ENCODE measurements at regions not wholly inside any gene's neighbourhood (a gene's known extent, or its start where the extent isn't known, plus 50 kb on each side); places are given as distances from the start of the nearest gene placed in this dataset.
"Not testable (repeated sequence)": the region's sequence is repeated elsewhere in the genome, so short reads cannot be mapped to it uniquely, and the experiment has no call there.

DNA sequence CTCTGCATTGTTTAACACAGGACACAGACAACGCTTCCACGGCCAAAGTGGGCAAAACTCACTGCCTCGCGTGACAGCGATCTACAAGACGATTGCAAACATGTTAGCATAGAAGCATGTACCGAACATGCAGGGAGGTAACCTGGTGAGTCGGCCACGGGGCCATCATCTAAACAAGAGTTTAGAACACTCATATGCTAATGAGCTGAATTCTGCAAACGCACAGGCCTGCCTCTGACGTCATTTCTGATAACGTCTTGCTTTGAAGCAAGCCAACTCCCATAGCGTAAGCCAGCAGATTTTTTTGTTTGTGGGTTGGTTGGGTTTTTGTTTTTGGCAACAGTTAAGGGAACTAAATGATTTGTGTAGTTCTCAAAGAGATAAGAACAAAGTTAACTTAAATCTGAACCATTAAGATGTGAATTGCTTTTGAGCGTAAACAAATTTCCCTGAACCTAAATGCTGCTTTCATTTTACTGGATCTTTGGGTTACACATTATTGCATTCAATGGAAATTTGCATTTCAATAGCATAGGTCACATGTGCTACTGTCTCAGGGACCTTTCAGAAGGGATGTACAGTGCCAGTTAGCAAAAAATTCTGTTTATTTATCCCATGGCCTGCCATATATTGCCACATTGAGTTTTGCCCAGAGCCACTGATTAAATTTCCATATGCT lies 184.5 kb upstream of the PDE10A start:
- DNase-seq (ENCODE audit: low read depth in 2 of 2), result no peak

DNA sequence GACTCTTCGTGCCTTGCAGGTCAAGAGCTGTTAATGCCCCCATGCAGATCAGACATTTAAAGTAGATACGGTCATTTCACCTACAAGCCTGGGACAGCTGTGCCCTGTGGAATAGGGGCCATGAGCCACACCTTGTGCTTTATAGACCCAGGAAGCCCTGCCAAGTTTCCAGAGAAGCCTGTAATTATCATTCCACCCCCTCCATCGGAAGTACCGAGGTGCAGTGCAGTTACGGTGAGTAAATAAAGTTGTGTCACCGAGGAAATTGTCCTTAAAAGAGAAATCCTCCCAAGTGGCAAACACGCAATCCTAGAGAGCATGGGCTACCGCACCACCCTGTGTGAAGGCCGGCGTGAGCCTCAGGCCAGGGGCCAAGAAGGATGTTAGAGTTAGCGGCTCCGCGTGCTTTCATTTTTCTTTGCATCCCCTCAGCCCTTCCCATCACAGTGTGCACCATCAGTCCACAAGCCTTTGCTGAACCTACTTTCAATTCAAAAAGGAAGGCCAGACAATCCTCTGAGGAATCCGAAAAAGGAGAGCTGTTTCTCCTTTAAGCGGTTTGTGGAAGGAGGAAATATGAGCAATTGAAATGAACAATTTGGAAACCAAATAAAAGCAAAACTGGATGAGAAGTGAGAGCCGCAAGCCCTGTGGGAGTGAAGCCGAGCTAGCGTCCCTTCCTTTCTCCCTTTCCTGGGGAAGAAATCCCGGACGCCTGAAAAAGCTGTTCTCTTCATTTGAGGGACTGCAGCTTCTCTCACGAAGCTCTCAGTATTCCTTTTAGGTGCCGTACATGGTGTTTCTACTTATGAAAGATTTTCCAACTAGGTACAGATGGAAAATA lies 183.3 kb upstream of the PDE10A start:
- no peak for DNase-seq (ENCODE audit: low read depth in 2 of 2)

DNA sequence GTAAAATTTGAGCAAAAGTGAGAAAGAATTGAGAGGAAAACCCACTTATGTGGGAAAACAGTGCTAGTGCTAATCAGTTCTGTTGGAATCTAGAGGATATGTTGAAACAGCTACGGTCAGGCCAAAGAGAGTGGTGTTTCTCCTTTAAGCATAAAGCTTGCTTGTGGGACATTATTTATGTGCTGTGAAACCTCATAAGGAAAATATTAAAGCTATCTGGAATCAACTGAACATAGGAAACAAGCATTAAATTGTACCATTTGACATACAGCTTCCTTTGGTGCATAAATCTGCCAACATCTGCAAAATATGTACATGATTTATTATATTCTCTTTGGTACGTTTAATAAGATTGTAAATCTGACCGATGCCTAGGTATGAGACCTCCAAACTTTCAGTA lies 182.5 kb upstream of the PDE10A start:
- DNase-seq (ENCODE audit: low read depth in 2 of 2), result no peak

DNA sequence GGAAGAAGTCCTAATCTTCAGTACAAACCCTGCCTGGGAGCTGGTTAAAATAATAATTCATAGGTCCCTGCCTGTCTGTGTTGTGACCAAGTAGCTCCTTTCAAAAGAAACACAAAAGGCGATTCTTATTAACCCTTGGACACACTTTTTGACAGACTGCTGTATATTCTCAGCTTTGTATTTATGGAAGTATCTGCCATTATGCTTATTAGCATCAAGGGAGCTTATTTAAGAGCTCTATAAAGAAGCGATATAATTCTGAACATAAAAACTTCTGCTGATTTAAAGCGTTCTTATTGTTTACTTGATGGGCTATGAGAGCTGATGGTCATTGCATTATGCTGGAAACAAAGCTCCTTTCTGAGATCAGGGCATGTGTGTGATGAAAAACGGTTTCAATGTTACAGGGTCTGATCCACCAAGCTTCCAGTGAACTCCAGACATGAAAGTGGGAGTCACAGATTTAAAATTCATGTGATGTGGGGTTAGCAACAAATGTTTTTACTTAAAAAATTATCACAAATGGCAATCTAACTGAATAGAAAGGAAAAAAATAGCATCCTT lies 181.8 kb upstream of the PDE10A start:
- no peak for DNase-seq (ENCODE audit: low read depth in 2 of 2)

DNA sequence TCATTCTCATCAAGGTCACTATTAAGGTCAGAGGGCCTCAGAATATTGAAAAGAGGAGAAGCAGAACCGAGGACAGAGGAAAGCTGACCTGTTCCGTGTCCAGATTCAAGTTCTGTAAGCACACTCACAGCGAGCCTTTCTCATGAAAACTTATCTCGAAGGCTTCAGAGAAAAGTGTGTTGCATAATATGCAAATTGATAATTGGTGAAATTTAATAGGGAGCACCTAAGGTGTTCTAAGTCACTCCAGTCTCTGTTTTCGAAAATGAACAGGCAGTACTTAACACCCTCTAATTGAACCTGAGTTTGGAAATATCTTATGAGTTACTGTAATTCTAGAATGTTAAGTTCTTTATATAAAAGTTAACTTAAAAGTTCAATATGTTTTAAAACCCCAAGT lies 181.2 kb upstream of the PDE10A start:
- DNase-seq (ENCODE audit: low read depth in 2 of 2), result no peak

DNA sequence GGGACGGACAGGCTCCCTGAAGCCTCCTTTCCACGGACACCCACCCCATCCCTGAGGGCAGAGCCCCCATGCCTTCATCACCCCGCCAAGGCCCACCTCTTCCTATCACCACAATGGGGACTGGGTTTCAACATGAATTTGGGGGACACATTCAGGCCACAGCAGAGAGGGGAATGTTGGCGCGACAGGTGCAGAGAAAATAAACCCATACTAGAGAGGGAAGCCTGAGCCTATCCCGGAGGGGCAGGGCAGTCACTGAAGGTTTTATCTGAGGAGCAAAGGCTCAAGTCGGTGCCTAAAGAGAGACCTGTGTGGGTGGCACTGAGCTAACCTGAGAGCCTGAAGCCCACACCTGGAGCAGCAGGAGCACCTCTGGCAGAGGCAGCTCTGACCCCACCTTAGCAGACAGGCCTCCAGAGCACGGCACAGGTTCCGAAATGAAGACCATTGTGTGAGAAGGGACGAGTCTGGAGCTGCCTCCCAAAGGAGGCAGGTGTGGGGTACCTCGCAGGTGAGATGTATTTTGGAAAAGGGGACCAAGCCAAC lies 180.6 kb upstream of the PDE10A start:
- DNase-seq (ENCODE audit: low read depth in 2 of 2), result no peak

DNA sequence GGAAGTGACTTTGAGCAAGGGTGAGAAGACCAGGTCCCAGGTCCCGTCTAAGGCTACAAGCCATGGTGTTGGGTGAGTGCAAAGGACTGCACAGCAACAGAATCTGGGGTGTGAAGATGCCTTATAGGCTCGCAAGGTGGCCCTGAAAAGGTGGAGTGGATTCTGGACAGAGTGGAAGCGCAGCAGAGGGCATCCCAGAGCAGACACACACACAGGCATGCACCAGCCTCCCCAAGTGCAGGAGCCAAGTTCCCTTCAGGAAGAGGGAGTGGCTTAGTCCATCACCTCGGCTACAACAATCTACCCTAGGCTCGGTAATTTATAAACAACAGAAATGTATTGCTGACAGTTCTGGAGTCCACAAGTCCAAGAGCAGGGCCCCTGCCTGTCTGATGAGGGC lies 180.1 kb upstream of the PDE10A start:
- DNase-seq (ENCODE audit: low read depth in 2 of 2), result no peak

DNA sequence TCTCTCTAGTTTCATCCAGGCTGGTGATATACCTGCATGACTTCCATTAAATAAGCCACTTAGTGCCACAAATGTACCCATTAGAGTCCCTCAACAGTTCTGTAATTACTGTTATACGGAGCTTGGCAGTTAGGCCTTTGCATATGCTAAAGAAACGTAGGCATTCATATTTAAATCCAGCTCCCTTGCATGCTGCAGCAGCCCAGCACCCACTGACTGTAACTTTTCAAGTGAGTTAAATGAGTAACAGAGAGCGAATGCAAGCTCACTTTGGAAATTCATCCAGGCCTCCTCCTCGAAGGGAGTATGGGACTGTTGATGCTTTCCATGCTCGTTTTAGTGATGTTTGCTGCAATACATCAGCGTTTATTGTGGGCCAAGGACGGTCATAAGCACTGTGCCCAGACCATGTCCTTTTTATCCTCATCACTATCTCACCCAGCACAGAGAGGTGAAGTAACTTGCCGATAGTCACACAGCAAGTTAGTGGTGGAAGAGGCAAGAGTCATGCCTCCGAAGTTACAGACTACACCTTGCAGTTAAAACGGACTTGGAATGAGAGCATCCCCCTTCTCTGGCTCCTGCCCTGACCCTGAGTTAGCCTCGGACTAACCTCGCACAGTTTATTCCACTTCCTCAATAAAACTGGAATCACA lies 179.4 kb upstream of the PDE10A start:
- no peak for DNase-seq (ENCODE audit: low read depth in 2 of 2)

DNA sequence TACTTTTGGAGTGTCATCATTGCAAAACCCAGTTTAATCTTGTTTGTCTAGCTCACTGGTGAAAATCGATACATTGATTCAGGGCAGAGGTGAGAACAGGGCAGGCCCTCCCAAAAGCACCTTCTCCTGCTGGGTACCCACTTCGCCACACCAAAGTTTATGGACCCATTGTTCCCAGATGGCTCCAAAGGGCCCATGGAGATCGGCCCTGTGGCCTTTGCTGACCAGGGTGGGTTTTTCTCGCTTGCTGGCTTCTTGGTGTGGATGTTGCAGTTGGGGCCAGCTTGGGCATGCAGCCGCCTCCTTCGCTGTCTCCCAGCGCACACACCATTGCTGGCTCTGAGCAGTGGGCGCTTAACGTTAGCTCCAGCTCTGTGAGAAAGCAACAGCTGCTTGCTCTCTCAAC lies 178.1 kb upstream of the PDE10A start:
- DNase-seq (ENCODE audit: low read depth in 2 of 2), result no peak

DNA sequence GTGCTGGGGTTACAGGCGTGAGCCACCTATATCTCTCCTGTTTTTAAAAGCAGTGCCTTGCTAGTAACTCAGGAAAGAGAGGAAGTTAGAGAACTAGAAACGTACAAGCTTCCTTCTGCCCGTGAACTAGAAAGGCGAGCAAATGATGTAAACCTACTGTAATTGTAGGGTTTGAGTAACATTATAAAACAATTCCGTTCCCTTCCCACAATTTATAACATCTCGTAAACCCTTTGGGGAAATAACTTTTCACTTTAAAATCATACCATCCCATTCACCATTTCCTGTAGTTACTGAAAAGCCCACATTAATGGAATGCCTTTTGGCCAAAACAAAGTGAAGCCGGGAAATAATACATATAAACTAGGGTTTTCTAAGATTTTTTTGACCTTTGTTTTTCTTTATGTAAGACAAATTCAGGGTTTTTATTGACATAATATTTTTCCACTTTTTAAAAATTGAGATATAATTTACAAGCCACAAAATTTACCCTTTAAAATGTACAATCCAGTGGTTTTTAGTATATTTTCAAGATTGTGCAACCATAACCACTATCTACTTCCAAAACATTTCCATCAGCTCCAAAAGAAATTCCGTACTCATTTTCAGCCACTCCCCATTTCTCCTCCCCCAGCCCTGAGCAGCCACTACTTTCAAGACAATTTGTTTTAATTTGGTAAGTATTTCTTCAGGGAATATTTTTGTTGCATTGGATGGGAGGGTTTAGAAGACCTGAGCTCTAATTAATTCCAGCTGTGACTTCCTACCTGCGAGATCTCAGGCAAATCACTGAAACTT lies 175.1 kb upstream of the PDE10A start:
- DNase-seq (ENCODE audit: low read depth in 2 of 2), result no peak

DNA sequence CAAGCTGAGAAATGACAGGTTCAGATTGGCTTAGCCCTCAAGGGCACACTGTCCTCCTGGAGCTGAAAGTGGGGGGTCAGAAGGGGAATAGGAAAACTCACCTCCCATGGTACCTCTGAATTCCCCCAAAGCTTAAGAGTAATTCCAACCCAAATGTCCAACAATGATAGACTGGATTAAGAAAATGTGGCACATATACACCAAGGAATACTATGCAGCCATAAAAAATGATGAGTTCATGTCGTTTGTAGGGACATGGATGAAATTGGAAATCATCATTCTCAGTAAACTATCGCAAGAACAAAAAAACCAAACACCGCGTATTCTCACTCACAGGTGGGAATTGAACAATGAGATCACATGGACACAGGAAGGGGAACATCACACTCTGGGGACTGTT lies 173.6 kb upstream of the PDE10A start:
- not testable (repeated sequence) for DNase-seq (ENCODE audit: low read depth in 2 of 2)

DNA sequence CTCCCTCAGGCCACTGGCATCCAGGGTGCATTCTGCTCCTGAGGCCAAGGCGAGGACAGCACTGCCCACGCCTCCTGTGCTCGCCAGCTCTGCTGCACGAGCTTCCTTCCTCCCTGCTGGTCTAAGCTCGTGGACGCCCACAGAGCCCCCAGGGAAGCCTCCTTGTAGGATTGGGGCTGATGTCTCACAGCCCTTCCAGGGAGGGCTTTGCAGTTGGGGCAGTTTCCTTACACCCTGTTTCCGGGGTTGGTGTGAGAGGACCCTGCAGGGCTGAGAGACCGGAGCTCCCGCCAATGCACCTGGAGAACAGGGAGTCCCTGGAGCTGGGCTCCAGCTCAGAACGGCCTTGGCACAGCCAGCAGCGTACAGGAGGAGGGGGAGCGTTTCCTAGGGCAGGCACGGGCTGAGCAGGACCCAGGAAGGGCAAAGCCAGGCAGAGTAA lies 172.4 kb upstream of the PDE10A start:
- DNase-seq (ENCODE audit: low read depth in 2 of 2), result no peak

DNA sequence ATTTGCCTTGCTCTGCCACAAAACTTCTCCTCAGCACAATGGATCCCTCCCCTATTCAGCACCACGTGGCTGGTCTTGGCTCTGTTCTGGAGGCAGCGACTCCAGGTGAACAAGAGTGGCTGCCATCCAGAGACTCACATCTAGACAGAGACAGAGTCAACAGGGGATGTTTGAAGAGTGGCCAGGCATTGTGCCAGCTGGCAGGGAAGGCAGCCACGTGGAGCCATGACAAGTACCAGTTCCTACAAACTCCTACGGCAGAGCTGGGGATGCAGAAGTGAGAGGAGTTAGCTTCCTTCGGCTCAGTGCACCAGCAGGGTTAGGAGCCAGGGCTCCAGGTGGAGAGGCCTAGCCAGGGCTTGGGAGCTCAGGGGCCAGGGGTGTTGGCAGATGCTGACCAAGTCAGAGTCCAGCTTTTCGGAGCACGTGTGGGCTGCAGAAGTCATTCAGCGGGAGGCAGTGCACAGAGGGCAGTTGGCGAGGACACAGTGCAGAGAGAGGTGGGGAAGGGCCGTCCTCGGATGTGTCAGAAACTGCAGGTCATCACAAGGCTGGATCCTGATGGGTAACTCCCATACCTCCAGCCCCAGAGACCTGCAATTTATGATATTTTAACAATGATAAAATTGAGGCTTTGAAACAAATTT lies 171.7 kb upstream of the PDE10A start:
- no peak for DNase-seq (ENCODE audit: low read depth in 2 of 2)

DNA sequence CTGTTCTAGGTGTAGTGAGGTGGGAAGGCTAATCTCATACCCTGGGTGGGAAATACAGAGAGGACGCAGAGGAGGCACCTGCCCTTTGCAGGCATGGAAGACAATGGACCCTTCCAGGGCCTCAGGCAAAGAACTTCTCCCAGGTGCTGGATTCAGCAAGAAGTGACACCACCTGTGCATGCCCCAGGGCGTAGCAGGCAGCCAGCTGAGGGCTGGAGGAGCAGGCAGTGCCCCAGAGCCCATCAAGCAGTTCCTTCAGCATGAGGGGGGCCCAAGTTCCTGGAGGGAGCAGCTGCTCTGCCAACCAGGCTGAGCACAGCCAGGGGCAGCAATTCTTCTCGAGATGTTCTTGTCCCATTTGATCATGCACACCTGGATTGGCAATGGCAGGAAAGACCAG lies 170.3 kb upstream of the PDE10A start:
- no peak for DNase-seq (ENCODE audit: low read depth in 2 of 2)

DNA sequence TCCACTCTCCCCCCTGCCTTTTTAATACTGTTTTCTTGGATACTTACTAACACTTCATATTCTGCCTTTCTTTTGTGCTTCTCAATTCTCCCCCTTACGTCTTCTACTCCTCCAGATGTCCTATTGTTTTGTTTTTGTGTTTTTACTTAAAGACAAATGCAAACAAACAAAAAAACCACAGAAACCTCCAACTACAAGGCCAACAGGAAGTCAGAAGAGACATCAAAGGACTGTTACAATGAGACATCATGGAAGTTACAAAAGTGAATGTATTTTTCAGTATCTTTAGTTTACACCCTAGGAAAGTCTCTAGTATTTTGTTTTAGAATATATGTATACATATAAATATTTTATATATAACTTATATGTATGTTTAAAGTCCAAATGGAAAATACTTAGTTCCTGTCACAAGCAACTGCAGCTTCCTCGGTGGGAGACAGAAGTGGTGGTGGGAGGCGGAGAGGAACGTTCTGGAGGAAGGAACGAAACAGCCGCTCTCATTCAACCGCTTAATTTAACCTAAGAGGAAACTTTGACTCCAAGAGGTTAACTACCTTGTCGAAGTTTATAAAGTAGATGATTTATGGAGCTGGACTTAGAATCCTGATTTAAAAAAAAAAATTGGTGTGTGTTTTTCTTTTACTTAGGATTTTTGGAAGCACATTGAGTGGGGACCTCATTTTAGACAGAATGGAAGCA lies 168.9 kb upstream of the PDE10A start:
- DNase-seq (ENCODE audit: low read depth in 2 of 2), result no peak

DNA sequence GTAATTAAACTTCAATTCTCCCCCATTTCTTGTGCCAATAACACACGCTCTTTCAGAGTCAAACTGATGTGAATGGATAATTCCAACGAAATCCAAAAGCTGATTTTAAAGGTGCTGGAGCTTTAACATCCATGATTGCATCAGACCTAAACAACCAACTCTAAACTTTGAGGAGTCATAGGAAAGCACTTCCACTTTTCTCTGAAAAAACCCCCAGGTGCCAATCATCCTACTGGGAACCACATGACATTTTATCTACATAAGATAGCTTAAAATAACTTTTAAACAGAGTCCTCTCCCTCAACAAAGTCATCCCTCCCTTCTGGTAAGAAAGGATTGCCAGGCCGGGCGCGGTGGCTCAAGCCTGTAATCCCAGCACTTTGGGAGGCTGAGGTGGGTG lies 167.7 kb upstream of the PDE10A start:
- DNase-seq (ENCODE audit: low read depth in 2 of 2), result no peak

DNA sequence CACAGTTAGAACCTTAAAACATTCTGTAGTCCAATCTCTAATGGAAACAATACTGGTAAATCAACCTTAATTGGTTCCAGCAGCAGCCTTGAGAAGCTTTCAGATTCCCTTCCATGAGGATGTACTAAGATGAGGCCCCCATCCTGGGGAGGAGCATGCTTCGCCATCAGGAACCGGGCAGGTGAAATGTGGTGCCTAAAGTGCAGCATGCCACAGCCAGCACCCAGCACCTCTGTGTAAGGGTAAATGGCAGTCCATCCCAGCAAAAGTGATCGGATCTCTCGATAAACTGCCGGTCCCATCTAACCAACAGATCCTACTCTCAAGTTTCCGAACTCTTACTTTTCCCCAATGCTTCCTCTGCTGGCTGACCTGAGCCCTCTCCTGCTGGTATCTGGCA lies 166.3 kb upstream of the PDE10A start:
- no peak for DNase-seq (ENCODE audit: low read depth in 2 of 2)

DNA sequence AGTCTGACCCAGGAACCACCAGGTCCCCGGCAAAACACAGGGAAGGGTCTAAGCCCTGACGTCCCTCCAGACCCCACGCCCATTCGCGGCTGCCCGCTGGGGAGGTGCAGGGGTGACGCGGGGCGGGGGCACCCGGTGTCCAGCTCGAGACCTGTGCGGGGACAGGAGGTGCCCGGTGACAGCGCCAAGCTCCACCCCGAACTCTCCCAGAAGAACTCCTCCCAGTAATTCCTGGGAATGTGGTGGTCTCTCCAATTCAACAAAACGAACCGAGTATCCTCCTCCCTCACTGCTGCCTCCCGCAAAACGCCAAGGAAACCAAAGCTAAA lies 164.1 kb upstream of the PDE10A start:
- no peak for DNase-seq (ENCODE audit: low read depth in 2 of 2)

DNA sequence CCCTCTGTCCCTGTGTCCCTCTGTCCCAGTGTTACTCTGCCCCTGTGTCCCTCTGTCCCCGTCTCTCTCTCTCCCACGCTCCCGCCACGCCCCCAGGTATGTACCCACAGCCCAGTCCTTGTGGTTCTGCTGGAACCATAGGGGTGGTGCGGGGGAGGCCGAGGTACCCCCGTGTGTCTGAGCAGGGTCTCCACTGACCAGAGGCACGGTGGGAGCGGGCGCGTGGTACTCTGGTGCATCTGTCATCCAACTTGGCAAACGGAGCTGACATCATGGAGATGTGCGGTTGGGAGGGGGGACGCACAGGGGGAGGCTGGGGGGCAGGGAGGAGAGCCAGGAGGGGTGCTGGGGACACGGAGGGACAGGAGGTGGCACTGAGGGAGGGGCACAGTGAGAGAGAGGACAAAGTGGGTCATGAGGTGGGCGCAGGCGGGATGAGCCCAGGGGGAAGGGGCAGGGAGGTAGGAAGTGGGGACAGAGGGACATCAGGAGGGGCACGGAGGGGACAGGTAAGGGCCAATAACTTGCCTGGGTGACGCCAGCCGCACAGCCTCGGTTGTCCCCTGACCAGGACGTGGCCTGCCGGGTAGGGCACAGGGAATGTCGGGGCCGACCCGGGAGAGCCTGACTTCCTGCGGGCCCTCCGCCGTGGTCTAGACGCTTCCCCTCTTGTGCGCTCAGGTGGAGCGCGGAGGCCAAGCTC lies 163.6 kb upstream of the PDE10A start:
- no peak for DNase-seq (ENCODE audit: low read depth in 2 of 2)

All from stimulated activated CD8-positive, alpha-beta memory T cell treated with anti-CD3 and anti-CD28 coated beads, Interleukin-2, amount 100 ng/mL, for 1 hour (primary cell).